ENCODE measurements at regions not wholly inside any gene's neighbourhood (a gene's known extent, or its start where the extent isn't known, plus 50 kb on each side); places are given as distances from the start of the nearest gene placed in this dataset.

DNA sequence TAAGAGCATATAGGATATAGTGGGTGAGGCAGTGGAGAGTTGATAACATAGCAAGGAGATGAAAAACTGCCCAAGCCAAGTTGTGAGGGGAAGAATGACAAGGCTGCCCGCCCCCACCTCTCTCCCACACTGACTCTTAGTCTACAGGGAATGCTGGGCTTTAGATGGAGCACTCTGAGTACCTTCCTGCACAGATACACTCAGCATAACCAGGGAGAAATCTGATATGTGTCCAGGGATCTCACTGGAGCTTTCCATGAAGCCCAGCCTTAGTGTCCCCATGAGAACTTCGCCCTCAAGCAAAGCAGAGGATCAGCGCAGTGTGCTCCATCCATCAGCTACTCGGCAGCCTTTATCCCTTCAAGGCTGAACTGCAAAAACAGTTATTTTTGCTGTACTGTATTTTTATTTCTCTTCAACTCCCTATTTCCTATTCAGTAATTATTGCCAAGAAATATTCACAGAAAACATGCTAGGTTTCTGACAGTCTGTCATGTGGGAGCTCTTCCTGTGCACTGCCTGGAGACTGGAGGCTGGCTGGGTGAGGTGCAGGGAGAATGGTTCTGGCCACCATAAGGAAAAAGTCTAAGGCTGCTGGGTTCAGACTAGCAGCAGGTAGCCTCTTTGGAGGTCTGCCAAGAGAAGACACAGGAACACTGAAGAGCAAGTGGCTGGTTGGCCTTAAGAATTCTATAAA is 475.2 kb upstream of the PPP2R3A start:
- no peak overlapping the region for H3K4me3 ChIP-seq (ENCODE audit: low read length)
- TF ChIP-seq, protein P1, sequence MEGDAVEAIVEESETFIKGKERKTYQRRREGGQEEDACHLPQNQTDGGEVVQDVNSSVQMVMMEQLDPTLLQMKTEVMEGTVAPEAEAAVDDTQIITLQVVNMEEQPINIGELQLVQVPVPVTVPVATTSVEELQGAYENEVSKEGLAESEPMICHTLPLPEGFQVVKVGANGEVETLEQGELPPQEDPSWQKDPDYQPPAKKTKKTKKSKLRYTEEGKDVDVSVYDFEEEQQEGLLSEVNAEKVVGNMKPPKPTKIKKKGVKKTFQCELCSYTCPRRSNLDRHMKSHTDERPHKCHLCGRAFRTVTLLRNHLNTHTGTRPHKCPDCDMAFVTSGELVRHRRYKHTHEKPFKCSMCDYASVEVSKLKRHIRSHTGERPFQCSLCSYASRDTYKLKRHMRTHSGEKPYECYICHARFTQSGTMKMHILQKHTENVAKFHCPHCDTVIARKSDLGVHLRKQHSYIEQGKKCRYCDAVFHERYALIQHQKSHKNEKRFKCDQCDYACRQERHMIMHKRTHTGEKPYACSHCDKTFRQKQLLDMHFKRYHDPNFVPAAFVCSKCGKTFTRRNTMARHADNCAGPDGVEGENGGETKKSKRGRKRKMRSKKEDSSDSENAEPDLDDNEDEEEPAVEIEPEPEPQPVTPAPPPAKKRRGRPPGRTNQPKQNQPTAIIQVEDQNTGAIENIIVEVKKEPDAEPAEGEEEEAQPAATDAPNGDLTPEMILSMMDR (IDR thresholded peaks at IDR 0.05; ENCODE audit: insufficient read depth, low read depth, low read length, missing control alignments), result no peak
- DNase-seq (ENCODE audit: low read depth), result no peak

DNA sequence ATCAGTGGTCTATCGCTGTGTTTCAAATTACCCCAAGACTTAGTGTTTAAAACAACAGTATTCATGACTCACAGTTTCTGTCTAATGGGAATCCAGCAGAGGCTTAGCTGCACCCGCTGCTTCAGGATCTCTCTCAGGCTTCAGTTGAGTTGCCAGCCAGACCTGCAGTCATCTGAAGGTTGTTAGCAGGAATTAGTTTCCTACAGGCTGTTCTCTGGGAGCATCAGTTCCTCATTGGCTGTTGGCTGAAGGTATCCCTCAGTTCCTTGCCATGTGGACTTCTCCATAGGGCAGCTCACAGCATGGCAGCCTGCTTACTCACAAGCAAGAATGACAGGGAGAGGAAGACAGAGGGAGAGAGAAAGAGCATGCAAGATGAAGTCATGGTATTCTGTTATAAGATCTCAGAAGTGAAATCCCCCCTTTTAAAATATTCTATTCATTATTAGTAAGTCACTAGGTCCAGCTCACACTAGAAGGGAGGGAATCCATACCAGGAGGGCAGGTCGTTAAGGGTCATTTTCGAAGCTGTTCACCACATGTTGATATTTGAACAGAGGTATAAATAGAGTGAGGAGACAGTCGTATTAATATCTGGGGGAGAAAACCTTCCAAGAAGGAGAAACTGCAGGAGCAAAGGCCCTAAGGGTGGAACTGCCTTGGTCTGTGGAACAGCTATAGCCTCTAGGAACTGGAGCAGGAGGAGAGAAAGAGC is 473.9 kb upstream of the PPP2R3A start:
- no peak for DNase-seq (ENCODE audit: low read depth)
- TF ChIP-seq, protein P1 (IDR thresholded peaks at IDR 0.05; ENCODE audit: insufficient read depth, low read depth, low read length, missing control alignments), result no peak
- no peak overlapping the region for H3K4me3 ChIP-seq (ENCODE audit: low read length)

GRCh38 chr3:135495891-135496290 is 469.6 kb upstream of the PPP2R3A start:
- H3K4me3 ChIP-seq (ENCODE audit: low read length), result no peak overlapping the region
- TF ChIP-seq, protein P1 (IDR thresholded peaks at IDR 0.05; ENCODE audit: insufficient read depth, low read depth, low read length, missing control alignments), result no peak
- DNase-seq (ENCODE audit: low read depth), result no peak

- TF ChIP-seq, protein P1 (IDR thresholded peaks at IDR 0.05; ENCODE audit: insufficient read depth, low read depth, low read length, missing control alignments), result no peak
- no peak overlapping the region for H3K4me3 ChIP-seq (ENCODE audit: low read length)
- no peak for DNase-seq (ENCODE audit: low read depth)
Measured at GRCh38 chr3:135497979-135498378, 467.5 kb upstream of the PPP2R3A start.

GRCh38 chr3:135499426-135499825 is 466.1 kb upstream of the PPP2R3A start:
- TF ChIP-seq, protein P1 (IDR thresholded peaks at IDR 0.05; ENCODE audit: insufficient read depth, low read depth, low read length, missing control alignments), result no peak
- H3K4me3 ChIP-seq (ENCODE audit: low read length), result no peak overlapping the region
- DNase-seq (ENCODE audit: low read depth), result no peak

DNA sequence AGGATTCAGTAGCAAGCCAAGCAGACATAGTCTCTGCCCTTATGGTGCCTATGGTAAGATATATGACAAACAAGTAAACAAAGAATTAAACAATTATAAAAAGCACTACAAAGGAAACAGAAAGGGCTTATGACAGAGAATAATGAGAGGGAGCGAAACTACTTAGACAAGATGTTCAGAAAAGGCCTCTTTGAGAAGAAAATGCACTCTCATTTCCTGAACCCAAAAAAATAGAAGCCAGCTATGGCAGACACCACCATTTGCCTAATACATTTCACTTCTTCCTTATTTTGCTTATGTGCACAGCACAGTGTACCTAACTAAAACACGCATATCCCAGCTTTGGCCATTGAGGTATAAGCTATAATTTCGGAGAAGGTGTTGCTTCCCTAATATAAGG is 465.5 kb upstream of the PPP2R3A start:
- TF ChIP-seq, protein P1 (IDR thresholded peaks at IDR 0.05; ENCODE audit: insufficient read depth, low read depth, low read length, missing control alignments), result no peak
- DNase-seq (ENCODE audit: low read depth), result no peak
- no peak overlapping the region for H3K4me3 ChIP-seq (ENCODE audit: low read length)

Measured in epithelial cell of esophagus (primary cell).